HG03103 (cell line): ENCODE measurements at regions not wholly inside any gene's neighbourhood (a gene's known extent, or its start where the extent isn't known, plus 50 kb on each side); places are given as distances from the start of the nearest gene placed in this dataset.

Experiments
- ATAC-seq: cut with Tn5 transposase; IDR thresholded peaks from one replicate; pipeline ENCODE4 v1.9.1; 2021; ENCODE audit warnings: low read depth; ENCODE audit not compliant: unreplicated experiment

GRCh38 chr2:217267758-217268157 lies 407.9 kb upstream of the TNP1 start:
- ATAC-seq: no peak

DNA sequence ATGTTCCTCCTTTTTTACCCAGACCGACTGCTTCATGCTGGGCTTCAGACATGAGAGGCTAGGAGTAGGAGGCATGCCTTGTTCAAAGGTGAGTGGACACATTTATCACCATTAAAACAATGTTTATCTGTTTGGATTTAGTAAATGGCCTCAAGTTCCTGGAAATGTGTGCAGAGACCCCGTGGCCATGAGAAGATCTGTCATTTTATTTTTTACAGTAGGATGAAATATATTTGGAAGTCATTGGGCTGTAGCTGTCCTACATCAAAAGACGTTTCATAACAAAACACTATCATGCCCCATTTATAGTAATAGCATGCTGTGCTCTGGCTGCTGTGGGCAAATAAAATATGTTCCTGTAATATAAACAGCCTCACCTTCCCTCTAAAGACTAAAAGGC lies 403.9 kb upstream of the TNP1 start:
- ATAC-seq: no peak

DNA sequence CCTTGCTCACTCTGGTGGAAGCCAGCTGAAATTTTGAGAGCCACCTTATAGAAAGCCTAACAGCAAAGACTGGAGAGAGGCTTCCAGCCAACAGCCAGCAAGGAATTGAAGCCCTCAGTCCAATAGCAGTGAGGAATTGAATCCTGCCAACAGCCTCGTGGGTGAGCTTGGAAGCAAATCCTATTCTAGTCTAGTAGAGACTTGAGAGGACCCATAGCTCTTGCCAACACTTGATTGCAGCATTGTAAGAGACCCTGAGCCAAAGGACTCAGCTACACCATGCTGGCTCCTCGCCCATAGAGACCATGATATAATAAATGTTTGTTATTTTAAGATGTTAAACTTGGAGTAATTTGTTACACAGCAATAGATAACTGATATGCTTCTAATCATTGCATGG lies 403.0 kb upstream of the TNP1 start:
- ATAC-seq: no peak

DNA sequence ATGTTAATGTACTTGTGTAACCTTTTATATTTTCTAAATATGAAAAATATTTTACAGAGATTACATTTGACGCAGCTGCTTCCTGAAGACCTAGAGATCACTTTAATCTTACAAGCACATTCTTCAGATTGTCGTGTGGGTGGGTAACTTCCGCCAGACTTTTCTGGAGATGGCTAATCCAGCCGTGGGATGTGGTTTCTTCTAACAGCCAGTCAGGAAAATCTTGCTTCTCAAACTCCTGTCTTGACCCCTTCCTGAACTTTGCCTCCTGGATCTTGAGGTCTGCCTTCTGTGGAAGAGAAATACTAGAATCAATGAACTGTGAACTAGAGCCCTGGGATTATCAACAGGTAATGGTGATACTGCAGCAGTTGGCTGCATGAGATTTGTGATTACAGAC lies 401.6 kb upstream of the TNP1 start:
- ATAC-seq: no peak

DNA sequence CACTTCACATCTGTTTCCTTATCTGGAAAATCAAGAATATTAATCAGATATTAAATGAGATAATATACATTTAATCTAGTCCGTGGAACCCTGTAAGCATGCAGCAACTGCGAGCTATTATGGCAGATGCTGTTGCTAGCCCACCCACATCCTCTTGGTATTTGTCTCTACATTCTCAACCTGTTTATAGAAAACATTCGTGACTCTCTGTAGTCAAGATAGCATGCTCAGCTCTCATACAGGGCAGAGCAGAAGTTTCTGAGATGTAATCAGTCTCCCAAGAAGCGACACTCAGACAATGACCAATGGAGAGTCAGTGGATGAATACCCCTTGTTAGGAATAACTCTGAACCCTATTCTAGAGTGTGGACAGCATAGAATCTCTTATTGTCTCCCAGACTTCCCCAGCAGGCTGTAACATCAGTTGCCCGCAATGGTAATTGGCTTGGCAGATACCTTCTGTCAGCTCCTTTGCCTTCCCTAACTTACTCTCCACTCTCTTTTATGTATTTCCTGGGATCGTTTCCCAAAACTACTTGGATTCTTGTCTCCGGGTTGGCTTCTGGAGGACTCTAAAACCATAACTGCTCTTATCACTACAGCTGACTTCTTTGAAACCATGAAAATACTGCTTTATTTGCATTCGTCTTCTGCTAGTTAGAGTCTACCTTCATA lies 400.7 kb upstream of the TNP1 start:
- no peak for ATAC-seq

DNA sequence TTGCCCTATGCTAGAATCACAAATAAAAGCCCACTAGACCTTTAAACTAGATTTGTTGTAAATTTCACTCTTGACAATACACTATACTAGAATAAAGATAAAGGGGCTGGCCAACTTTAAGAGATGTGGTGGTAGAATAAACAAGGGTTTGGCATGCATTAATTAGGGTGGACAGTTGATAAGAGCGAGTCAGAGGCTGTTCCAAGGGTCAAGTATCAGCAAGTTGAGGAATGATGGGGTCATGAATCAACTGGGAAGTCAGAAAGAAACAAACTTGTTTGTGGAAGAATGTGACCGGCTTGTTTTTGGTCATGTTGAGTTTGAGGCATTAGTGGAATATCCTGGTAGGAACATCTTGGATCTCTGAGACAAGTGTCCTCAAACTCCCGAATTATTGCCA lies 398.3 kb upstream of the TNP1 start:
- no peak for ATAC-seq

DNA sequence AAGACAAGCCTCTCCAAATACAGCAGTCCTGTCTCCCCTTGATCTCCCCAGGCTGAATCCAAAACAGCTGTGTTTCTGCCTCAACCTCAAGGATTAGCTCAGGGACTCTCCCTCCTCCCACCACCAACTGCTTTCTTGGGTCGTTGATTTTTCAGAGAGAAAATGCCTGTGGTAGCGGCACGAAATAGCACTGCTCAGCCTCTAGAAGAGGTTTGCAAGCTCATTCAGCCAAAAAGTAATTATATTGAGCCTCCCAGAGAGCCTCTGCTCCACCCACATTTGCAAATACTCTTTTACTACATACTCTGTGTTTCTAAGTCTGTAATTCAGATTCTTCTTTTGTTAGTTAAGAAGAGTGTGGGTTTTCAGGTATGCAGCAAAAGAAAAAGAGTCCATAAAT lies 396.4 kb upstream of the TNP1 start:
- no peak for ATAC-seq

GRCh38 chr2:217254111-217254510 lies 394.2 kb upstream of the TNP1 start:
- ATAC-seq: no peak

DNA sequence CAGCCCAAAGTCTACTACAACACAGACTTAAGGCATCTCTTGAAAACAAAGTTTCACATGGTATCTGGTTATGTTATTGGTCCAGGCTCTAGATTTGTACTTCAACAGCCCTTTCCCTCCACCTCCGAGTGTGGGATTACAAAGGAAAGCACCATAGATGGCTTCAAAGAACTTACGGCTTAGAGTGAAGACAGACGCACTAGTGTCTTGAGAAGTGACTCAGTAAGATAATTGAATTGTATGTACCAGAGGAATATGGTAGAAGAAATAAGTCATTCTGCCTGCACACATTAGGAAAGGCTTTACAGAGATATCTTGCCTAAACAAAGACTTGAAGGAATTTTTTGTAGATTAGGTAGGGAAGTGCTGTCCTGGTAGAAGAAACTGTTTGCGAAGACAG lies 392.3 kb upstream of the TNP1 start:
- no peak for ATAC-seq

DNA sequence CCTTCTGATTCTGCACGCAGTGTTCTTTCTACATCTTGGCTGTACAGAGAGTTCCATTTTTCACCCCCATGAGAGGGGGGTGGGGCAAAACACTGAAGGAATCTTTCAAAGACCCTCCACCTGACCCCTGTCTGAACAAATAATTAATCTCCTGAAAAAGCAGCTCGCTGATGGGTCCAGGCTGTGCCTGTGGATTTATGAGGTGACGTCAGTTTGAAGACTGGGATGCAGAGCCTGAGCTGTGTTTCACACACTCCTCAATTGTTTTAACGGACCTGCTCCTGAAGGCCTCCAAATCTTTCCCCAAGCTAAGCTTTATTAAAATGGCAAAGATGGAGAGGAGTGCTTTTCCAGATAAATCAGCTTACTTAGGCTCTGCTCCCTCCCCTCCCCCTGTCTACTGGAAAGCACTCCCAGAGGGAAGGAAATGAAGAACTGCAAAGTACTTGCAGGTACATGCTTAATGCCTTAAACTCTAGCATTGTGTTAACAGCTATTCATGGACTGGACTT lies 390.2 kb upstream of the TNP1 start:
- ATAC-seq: no peak

DNA sequence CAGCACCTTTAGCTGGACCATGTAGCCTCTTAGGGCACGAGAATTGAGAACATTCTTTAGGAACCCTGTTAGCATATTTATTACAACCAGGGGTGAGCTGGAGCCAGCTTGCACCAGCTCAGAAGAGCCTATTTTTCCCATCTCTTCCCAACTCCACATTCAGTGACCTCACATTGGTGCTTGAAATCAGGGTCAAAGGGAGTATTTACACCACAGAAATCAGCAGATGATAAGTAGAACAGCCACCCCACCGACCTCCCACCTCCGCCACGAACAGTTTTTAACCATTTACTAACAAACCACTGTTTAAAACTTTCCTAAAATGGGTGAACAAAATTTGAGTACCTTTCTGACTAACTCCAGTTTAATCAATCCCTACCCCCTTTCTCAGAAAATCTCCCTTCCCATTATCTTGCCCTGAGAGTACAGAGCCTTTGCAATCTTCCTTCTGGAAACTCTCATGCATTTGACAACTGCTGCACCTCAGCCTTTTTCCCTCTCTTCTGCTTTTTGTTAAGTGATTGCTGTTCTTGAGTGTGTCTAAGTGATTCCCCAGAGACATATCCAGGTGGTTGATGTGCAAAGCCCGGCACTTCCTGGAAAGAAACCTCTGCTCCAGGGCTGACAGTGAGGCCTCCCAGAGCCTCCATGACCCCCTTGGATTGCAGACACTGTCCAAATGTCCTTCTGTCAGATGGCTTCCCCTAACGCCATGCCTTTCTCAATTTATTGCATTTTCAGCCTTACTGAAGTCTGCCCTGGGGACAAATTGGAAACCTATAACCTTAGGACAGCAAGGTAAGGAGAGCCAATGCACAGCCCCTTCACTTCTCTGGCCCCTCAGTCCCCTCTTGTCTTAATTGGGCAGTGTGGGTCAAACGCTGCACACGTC lies 389.5 kb upstream of the TNP1 start:
- ATAC-seq: no peak

- ATAC-seq: peak; percentile 94
These were observed 388.6 kb upstream of the TNP1 start for GRCh38 chr2:217248312-217248935.

DNA sequence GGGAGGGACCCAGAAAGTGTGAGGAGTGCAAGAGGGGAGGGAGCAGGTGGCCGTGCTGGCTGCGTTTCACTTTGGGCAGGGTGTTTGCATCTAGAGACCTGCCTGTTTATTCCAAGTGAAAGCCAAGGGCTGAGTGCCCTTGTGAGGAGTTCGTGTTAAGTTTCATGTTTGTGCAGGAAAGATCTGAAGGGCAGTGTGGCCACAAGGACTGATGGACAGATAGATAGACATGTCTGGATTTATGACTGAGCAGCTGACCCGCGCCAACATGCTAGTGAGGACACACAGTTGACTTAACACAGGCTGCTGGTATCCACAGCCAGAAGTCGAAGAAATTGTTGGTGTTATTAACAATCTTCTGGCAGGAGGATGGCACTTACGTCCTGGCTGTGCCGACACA lies 387.6 kb upstream of the TNP1 start:
- no peak for ATAC-seq

GRCh38 chr2:217246108-217246507 lies 386.2 kb upstream of the TNP1 start:
- no peak for ATAC-seq

- no peak for ATAC-seq
These were observed 385.0 kb upstream of the TNP1 start for GRCh38 chr2:217244815-217245214.

GRCh38 chr2:217242947-217243346 lies 383.1 kb upstream of the TNP1 start:
- no peak for ATAC-seq

- no peak for ATAC-seq
These were observed 371.9 kb upstream of the TNP1 start for GRCh38 chr2:217231724-217232123.

DNA sequence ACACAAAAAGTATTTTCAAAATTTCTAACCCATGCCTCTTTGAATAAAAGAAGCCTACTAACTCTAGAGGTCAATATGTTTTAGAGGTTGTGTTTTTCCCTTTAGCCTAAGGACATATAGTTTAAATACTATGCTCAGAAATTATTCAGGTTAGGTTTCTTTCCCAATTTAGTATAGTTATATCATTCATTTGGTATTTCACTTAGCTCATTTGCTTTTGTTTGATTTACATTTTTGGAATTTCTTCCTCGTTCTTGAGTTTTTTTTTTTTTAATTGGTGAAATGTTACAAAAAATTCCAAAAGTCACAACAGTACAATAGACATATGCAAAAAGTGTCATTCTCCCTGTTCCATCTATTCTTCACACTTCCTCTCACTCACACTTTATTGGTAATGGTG lies 371.3 kb upstream of the TNP1 start:
- ATAC-seq: no peak

- no peak for ATAC-seq
These were observed 368.9 kb upstream of the TNP1 start for GRCh38 chr2:217228732-217229131.

- ATAC-seq: no peak
These were observed 367.9 kb upstream of the TNP1 start for GRCh38 chr2:217227794-217228193.

DNA sequence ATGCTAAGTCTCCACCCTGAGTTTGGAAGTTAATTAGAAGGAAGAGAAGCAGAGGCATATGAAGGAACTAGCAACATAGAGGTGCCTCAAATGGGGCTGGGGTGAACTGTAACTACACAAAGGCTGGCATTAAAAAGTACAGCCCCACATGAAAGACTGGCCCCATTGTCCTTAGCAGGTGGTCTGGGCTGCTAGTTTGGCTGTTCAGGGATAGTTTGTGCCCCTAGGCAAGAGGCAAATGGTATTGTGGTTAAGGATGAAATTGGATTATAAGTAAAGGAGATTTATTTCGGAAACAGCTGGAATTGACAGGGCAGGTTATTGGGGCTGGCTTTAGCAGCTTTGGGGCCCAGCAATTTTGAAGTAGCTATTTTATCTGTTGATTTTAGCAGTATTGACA lies 365.7 kb upstream of the TNP1 start:
- ATAC-seq: no peak
